ENCODE measurements at regions not wholly inside any gene's neighbourhood (a gene's known extent, or its start where the extent isn't known, plus 50 kb on each side); places are given as distances from the start of the nearest gene placed in this dataset.

GRCh38 chr10:55062349-55062748 is 261.3 kb upstream of the PCDH15 start:
- no peak for DNase-seq (ENCODE audit: low read depth)
- Histone ChIP-seq H3K36me3 (ENCODE audit: control insufficient read depth, insufficient read depth, low read length) (no peaks in the 10 kb centered on the region), H3K4me3 (ENCODE audit: low read depth, low read length) (no peak overlapping the region), H3K27me3 (ENCODE audit: control insufficient read depth, insufficient read depth, low read length) (no peaks in the 10 kb centered on the region)
- no peak for TF ChIP-seq CTCF (IDR thresholded peaks at IDR 0.05; ENCODE audit: insufficient read depth, low read length, poor library complexity, severe bottlenecking)

- Histone ChIP-seq H3K36me3 (ENCODE audit: control insufficient read depth, insufficient read depth, low read length) (no peaks in the 10 kb centered on the region), H3K4me3 (ENCODE audit: low read depth, low read length) (no peak overlapping the region), H3K27me3 (ENCODE audit: control insufficient read depth, insufficient read depth, low read length) (no peaks in the 10 kb centered on the region)
- no peak for TF ChIP-seq CTCF (IDR thresholded peaks at IDR 0.05; ENCODE audit: insufficient read depth, low read length, poor library complexity, severe bottlenecking)
- DNase-seq (ENCODE audit: low read depth) = peak; percentile 23
These were observed 257.8 kb upstream of the PCDH15 start for GRCh38 chr10:55058800-55059199.

- no peak for DNase-seq (ENCODE audit: low read depth)
- Histone ChIP-seq H3K27me3 (ENCODE audit: control insufficient read depth, insufficient read depth, low read length) (no peaks in the 10 kb centered on the region), H3K36me3 (ENCODE audit: control insufficient read depth, insufficient read depth, low read length) (no peaks in the 10 kb centered on the region), H3K4me3 (ENCODE audit: low read depth, low read length) (no peak overlapping the region)
- TF ChIP-seq CTCF (IDR thresholded peaks at IDR 0.05; ENCODE audit: insufficient read depth, low read length, poor library complexity, severe bottlenecking) = no peak
These were observed 250.5 kb upstream of the PCDH15 start for GRCh38 chr10:55051515-55051914.

- Histone ChIP-seq H3K27me3 (ENCODE audit: control insufficient read depth, insufficient read depth, low read length) (no peaks in the 10 kb centered on the region), H3K4me3 (ENCODE audit: low read depth, low read length) (no peak overlapping the region), H3K36me3 (ENCODE audit: control insufficient read depth, insufficient read depth, low read length) (no peaks in the 10 kb centered on the region)
- no peak for DNase-seq (ENCODE audit: low read depth)
- TF ChIP-seq CTCF (IDR thresholded peaks at IDR 0.05; ENCODE audit: insufficient read depth, low read length, poor library complexity, severe bottlenecking) = no peak
These were observed 247.9 kb upstream of the PCDH15 start for GRCh38 chr10:55048830-55049498.

- no peaks in the 10 kb centered on the region for H3K36me3 ChIP-seq (ENCODE audit: control insufficient read depth, insufficient read depth, low read length)
- no peaks in the 10 kb centered on the region for H3K27me3 ChIP-seq (ENCODE audit: control insufficient read depth, insufficient read depth, low read length)
- no peak for TF ChIP-seq CTCF (IDR thresholded peaks at IDR 0.05; ENCODE audit: insufficient read depth, low read length, poor library complexity, severe bottlenecking)
- no peak for DNase-seq (ENCODE audit: low read depth)
- H3K4me3 ChIP-seq (ENCODE audit: low read depth, low read length) = no peak overlapping the region
These were observed 242.5 kb upstream of the PCDH15 start for GRCh38 chr10:55043540-55043939.

- Histone ChIP-seq H3K36me3 (ENCODE audit: control insufficient read depth, insufficient read depth, low read length) (no peaks in the 10 kb centered on the region), H3K27me3 (ENCODE audit: control insufficient read depth, insufficient read depth, low read length) (no peaks in the 10 kb centered on the region), H3K4me3 (ENCODE audit: low read depth, low read length) (no peak overlapping the region)
- no peak for TF ChIP-seq CTCF (IDR thresholded peaks at IDR 0.05; ENCODE audit: insufficient read depth, low read length, poor library complexity, severe bottlenecking)
- DNase-seq (ENCODE audit: low read depth) = no peak
These were observed 232.0 kb upstream of the PCDH15 start for GRCh38 chr10:55033061-55033460.

All from kidney epithelial cell (primary cell).